DND-41 (cell line): ENCODE measurements at regions not wholly inside any gene's neighbourhood (a gene's known extent, or its start where the extent isn't known, plus 50 kb on each side); places are given as distances from the start of the nearest gene placed in this dataset.

Source experiments
- ATAC-seq: fragments of 200-7000 bp; cut with Tn5 transposase; 3 replicates; pipeline ENCODE4 v1.9.1; 2021; ENCODE audit warnings: low read depth; ENCODE audit not compliant: insufficient read depth
- DNase-seq: peaks from one replicate; pipeline ENCODE4 v3.0.0-alpha.2; 2020
- H2AFZ ChIP-seq: 2 replicates; pipeline ENCODE4 v1.6.0; 2012; ENCODE audit warnings: low read depth, low read length
- H3K27ac ChIP-seq: 2 replicates; pipeline ENCODE4 v1.5.1; 2012; ENCODE audit warnings: low read length, inconsistent platforms
- H3K27me3 ChIP-seq: fragments of 200-600 bp; sonication (generic); 2 replicates; pipeline ENCODE4 v1.6.0; 2012; ENCODE audit warnings: low read length, mild to moderate bottlenecking, inconsistent platforms; ENCODE audit not compliant: insufficient read depth, poor library complexity
- H3K36me3 ChIP-seq: 2 replicates; pipeline ENCODE4 v1.5.1; 2012; ENCODE audit warnings: low read length, inconsistent platforms; ENCODE audit not compliant: insufficient read depth
- H3K4me1 ChIP-seq: 2 replicates; pipeline ENCODE4 v1.5.1; 2012; ENCODE audit warnings: mild to moderate bottlenecking, low read length; ENCODE audit not compliant: insufficient read depth
- H3K4me2 ChIP-seq: 2 replicates; pipeline ENCODE4 v1.6.0; 2012; ENCODE audit warnings: mild to moderate bottlenecking, moderate library complexity, low read length, inconsistent platforms; ENCODE audit not compliant: insufficient read depth
- H3K4me3 ChIP-seq, 2 experiments: fragments of 200-600 bp in 1 of 2; shearing (Covaris generic) in 1 of 2; 2 replicates each; pipeline ENCODE4 v1.5.1; 2012 to 2016; ENCODE audit warnings: inconsistent platforms in 2 of 2, low read length in 2 of 2, mild to moderate bottlenecking in 2 of 2, low read depth in 1 of 2, moderate library complexity in 1 of 2
- H3K79me2 ChIP-seq: 2 replicates; pipeline ENCODE4 v1.6.0; 2012; ENCODE audit warnings: low read length, inconsistent platforms; ENCODE audit not compliant: insufficient read depth
- H3K9ac ChIP-seq: 2 replicates; pipeline ENCODE4 v1.6.0; 2012; ENCODE audit warnings: low read depth, mild to moderate bottlenecking, inconsistent platforms, low read length, moderate library complexity
- H3K9me3 ChIP-seq: 2 replicates; pipeline ENCODE4 v1.5.1; 2012; ENCODE audit warnings: low read length, moderate library complexity, mild to moderate bottlenecking, inconsistent platforms; ENCODE audit not compliant: insufficient read depth, severe bottlenecking
- H4K20me1 ChIP-seq: 2 replicates; pipeline ENCODE4 v1.6.0; 2012; ENCODE audit warnings: low read length; ENCODE audit not compliant: insufficient read depth
- EZH2 ChIP-seq: IDR thresholded peaks from 3 replicates; pipeline ENCODE4 v1.6.1; 2012; ENCODE audit warnings: borderline replicate concordance, low read depth, mild to moderate bottlenecking, moderate library complexity, low read length, inconsistent platforms; ENCODE audit not compliant: severe bottlenecking
- TF ChIP-seq, protein P1 (sequence below): IDR thresholded peaks from 2 replicates; pipeline ENCODE4 v1.5.1; 2012; ENCODE audit warnings: borderline replicate concordance, low read length, moderate library complexity, mild to moderate bottlenecking; ENCODE audit not compliant: poor library complexity, severe bottlenecking; ENCODE audit errors: extremely low read depth

DNA sequence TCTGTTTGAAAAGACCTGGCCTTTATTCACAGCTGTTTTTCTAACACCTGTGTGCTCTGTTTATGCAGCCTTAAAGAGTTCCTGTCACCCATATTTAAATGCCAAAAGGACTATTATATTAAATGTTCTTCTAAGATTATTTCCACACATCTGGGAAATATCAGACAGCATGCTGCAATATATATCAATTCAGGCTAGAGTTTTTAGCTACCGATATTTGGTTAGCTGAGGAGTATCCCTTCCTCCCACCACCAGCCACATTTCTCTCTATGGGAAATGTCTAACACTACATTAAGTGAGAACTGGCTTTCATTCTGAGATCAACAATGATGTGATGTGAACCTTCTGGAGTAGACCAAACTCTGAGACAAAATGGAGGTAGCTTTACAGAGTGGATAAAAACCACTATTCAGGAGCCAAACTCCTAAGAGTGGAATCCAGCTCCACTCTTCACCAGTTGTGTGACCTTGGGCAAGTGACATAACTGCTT, 509.2 kb downstream of the ZNF608 start:
- Histone ChIP-seq H3K27ac (no peak overlapping the region), H3K4me3 (no peak overlapping the region), H3K79me2 (no peaks in the 10 kb centered on the region), H3K4me2 (no peak overlapping the region), H3K36me3 (no peaks in the 10 kb centered on the region), H3K9me3 (no peaks in the 10 kb centered on the region), H3K9ac (no peak overlapping the region), H4K20me1 (no peaks in the 10 kb centered on the region), H3K4me1 (peaks cover 13% of the 10 kb centered on the region), H2AFZ (no peak overlapping the region), H3K27me3 (no peaks in the 10 kb centered on the region)
- TF ChIP-seq EZH2, result no peak
- TF ChIP-seq, protein P1, sequence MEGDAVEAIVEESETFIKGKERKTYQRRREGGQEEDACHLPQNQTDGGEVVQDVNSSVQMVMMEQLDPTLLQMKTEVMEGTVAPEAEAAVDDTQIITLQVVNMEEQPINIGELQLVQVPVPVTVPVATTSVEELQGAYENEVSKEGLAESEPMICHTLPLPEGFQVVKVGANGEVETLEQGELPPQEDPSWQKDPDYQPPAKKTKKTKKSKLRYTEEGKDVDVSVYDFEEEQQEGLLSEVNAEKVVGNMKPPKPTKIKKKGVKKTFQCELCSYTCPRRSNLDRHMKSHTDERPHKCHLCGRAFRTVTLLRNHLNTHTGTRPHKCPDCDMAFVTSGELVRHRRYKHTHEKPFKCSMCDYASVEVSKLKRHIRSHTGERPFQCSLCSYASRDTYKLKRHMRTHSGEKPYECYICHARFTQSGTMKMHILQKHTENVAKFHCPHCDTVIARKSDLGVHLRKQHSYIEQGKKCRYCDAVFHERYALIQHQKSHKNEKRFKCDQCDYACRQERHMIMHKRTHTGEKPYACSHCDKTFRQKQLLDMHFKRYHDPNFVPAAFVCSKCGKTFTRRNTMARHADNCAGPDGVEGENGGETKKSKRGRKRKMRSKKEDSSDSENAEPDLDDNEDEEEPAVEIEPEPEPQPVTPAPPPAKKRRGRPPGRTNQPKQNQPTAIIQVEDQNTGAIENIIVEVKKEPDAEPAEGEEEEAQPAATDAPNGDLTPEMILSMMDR, result no peak
- DNase-seq (no peak), ATAC-seq (no peak)

DNA sequence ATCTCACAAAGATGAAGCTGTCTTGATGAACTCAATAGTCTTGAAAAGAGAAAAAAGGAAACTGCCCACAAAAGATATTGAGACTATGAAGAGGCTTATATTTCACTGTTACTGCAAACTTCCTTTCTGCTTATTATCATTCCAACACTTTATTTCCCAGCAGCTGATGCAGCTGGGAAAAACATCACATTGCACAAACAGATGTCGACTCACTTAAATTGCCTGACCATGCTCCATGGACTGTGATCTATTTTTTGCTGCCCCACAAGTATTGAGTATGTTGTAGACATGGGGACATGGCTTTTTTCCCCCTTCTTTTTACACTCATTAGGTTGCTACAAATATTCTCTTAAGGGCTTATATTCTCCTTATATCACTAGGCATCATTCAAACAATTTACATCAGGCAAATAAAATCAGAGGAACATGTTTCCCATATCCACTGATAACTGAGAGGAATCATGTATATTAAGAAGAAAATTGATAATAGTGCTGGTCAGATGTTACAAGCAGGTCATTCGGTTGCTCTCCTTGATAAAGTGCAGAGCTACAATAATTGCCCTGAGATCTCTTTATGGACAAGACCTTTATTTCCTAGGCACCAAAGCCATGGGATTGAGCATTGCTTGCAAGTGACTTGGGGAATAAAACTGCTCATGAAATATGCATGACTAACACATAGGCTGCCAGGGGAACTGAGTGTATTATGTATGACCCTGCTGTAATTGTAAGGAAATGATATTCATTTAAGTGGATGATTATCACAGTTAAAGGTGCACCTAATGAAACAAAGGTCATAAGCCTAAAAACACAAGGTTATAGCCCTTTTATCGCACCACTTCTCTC, 509.9 kb downstream of the ZNF608 start:
- H2AFZ ChIP-seq, result no peak overlapping the region
- no peak overlapping the region for H3K9ac ChIP-seq
- no peaks in the 10 kb centered on the region for H4K20me1 ChIP-seq
- ATAC-seq (no peak), DNase-seq (no peak)
- no peak for TF ChIP-seq EZH2
- TF ChIP-seq, protein P1, result no peak
- no peaks in the 10 kb centered on the region for H3K9me3 ChIP-seq
- H3K4me1 ChIP-seq, result peaks cover 13% of the 10 kb centered on the region
- no peak overlapping the region for H3K27ac ChIP-seq
- no peaks in the 10 kb centered on the region for H3K79me2 ChIP-seq
- no peak overlapping the region for H3K4me2 ChIP-seq
- H3K27me3 ChIP-seq, result no peaks in the 10 kb centered on the region
- H3K36me3 ChIP-seq, result no peaks in the 10 kb centered on the region
- no peak overlapping the region for H3K4me3 ChIP-seq

DNA sequence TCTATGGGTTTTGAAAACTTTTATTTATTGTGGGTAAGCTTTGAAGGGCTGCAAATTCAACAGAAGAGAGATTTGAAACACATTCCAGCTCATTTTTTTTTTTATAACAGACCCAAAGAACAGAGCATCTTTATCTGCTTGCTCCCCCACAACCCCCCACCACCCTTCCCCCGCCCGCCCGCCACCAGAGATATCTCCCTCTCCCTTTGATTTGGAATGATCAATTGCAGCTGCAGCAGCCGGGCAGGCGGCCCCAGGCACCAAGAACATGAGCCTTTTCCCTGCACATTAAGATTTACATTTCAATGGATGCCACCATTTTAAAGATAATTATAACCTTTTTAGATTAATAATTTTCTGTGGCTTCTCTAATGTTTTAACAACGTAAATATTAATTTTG, 510.9 kb downstream of the ZNF608 start:
- DNase-seq, result no peak
- H3K4me2 ChIP-seq, result no peak overlapping the region
- no peaks in the 10 kb centered on the region for H3K79me2 ChIP-seq
- no peak for ATAC-seq
- H3K36me3 ChIP-seq, result no peaks in the 10 kb centered on the region
- no peak overlapping the region for H3K4me3 ChIP-seq
- no peak overlapping the region for H2AFZ ChIP-seq
- TF ChIP-seq, protein P1, result no peak
- TF ChIP-seq EZH2, result no peak
- H4K20me1 ChIP-seq, result no peaks in the 10 kb centered on the region
- H3K9ac ChIP-seq, result no peak overlapping the region
- peaks cover 13% of the 10 kb centered on the region for H3K4me1 ChIP-seq
- H3K27ac ChIP-seq, result no peak overlapping the region
- no peaks in the 10 kb centered on the region for H3K9me3 ChIP-seq
- no peaks in the 10 kb centered on the region for H3K27me3 ChIP-seq
